ENCODE measurements at regions not wholly inside any gene's neighbourhood (a gene's known extent, or its start where the extent isn't known, plus 50 kb on each side); places are given as distances from the start of the nearest gene placed in this dataset.
A peak's percentile ranks its signal among the peaks of the same experiment; 100 is the strongest.

DNA sequence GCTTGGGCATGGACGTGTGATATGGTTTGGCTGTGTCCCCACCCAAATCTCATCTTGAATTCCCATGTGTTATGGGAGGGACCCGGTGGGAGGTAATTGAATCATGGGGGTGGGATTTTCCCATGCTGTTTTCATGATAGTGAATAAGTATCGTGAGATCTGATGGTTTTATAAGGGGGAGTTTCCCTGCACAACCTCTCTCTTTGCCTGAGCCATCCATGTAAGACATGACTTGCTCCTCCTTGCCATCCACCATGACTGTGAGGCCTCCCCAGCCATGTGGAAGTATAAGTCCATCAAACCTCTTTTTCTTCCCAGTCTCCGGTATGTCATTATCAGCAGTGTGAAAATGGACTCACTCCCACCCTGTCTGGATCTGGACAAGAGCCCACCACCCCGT lies 393.4 kb downstream of the SEC14L1 start:
- Histone ChIP-seq H4K8ac (ENCODE audit: extremely low read depth, insufficient read depth, low read length) (peak overlapping the region; percentile 73; the same call in 1 of the 2 replicates), H3K4me3 (ENCODE audit: extremely low read depth in 1 of 4, insufficient read depth in 2 of 4, low read depth in 3 of 4, low read length in 4 of 4) (no peak overlapping the region), H2AK5ac (ENCODE audit: low read depth, low read length) (no peak overlapping the region), H4K5ac (ENCODE audit: insufficient read length, low read depth, low read length) (no peak overlapping the region), H4K91ac (replicated peaks; ENCODE audit: insufficient read length, low read length) (no peak overlapping the region), H3K79me1 (ENCODE audit: low read depth, low read length) (no peaks in the 10 kb centered on the region; the same call in 1 of the 2 replicates), H3K23ac (ENCODE audit: insufficient read length) (no peak overlapping the region), H3K18ac (ENCODE audit: extremely low read depth, low read length) (no peak overlapping the region), H3K9ac (replicated peaks in 1 of 4; ENCODE audit: extremely low read depth in 1 of 4, low read depth in 3 of 4, low read length in 3 of 4) (no peak overlapping the region), H3K56ac (replicated peaks; ENCODE audit: insufficient read length, low read depth, low read length) (no peak overlapping the region), H3K27ac (ENCODE audit: low read depth, low read length) (no peak overlapping the region), H2BK20ac (ENCODE audit: low read length) (no peak overlapping the region), H2BK15ac (ENCODE audit: low read length) (no peak overlapping the region), H4K20me1 (replicated peaks in 1 of 2; ENCODE audit: control insufficient read depth in 1 of 2, insufficient read depth in 2 of 2, low read length in 2 of 2) (no peaks in the 10 kb centered on the region), H2AFZ (ENCODE audit: low read length) (no peak overlapping the region), H3K23me2 (ENCODE audit: low read depth, low read length) (peaks cover 1% of the 10 kb centered on the region; the same call in 1 of the 2 replicates), H3K4me1 (replicated peaks in 1 of 4; ENCODE audit: control insufficient read depth in 3 of 4, insufficient read depth in 4 of 4, low read length in 3 of 4) (no peaks in the 10 kb centered on the region; a peak in 1 of 7 replicates), H3K27me3 (replicated peaks in 1 of 4; ENCODE audit: control insufficient read depth in 3 of 4, extremely low read depth in 1 of 4, insufficient read depth in 3 of 4, low read length in 3 of 4) (peaks cover 0 to 7% (median 6%) of the 10 kb centered on the region in 4 experiments; a peak in 5 of 7 replicates), H3K4ac (replicated peaks; ENCODE audit: insufficient read length, low read depth, low read length) (no peak overlapping the region), H3K36me3 (ENCODE audit: control insufficient read depth in 2 of 4, insufficient read depth in 4 of 4, low read length in 3 of 4) (no peaks in the 10 kb centered on the region), H3K14ac (ENCODE audit: insufficient read length) (no peak overlapping the region), H3K9me3 (ENCODE audit: insufficient read depth in 2 of 2, low read depth in 1 of 2, low read length in 1 of 2) (no peaks in the 10 kb centered on the region), H2BK120ac (replicated peaks; ENCODE audit: low read depth, low read length) (no peak overlapping the region), H3K4me2 (ENCODE audit: insufficient read depth in 1 of 2, low read depth in 2 of 2, low read length in 2 of 2) (no peak overlapping the region), H3K79me2 (ENCODE audit: control insufficient read depth in 1 of 2, insufficient read depth in 2 of 2, low read length in 2 of 2) (no peaks in the 10 kb centered on the region), H2BK5ac (ENCODE audit: low read depth, low read length) (no peak overlapping the region), H2BK12ac (ENCODE audit: low read depth, low read length) (no peak overlapping the region)
- WGBS, 2 experiments (ENCODE audit: extremely low coverage in 1 of 2, insufficient coverage in 1 of 2, insufficient read length in 1 of 2, insufficient replicate concordance in 2 of 2, low coverage in 1 of 2, low lambda C conversion rate in 2 of 2, missing lambda C conversion rate in 1 of 2): 94% methylated on average over 5 of the region's 5 CpGs; no CpG with 5 or more reads in 1 of the 2 experiments
- no peak for DNase-seq (ENCODE audit: low read depth in 1 of 2, low spot score in 2 of 2)
- FAIRE-seq: no peak
- ChIA-PET CTCF (ENCODE audit: partially characterized antibody) (no interaction called here), POLR2A (ENCODE audit: partially characterized antibody) (no interaction called here)
- no peak for TF ChIP-seq RNF2 (IDR thresholded peaks at IDR 0.05; ENCODE audit: borderline replicate concordance, low read depth, low read length, missing control alignments, poor library complexity, severe bottlenecking)
- TF ChIP-seq EGR1 (IDR thresholded peaks at IDR 0.05; ENCODE audit: borderline replicate concordance, low read depth, low read length): no peak
- TF ChIP-seq GABPA (IDR thresholded peaks at IDR 0.05; ENCODE audit: borderline replicate concordance, insufficient read depth, low read length): no peak
- TF ChIP-seq, protein P1, sequence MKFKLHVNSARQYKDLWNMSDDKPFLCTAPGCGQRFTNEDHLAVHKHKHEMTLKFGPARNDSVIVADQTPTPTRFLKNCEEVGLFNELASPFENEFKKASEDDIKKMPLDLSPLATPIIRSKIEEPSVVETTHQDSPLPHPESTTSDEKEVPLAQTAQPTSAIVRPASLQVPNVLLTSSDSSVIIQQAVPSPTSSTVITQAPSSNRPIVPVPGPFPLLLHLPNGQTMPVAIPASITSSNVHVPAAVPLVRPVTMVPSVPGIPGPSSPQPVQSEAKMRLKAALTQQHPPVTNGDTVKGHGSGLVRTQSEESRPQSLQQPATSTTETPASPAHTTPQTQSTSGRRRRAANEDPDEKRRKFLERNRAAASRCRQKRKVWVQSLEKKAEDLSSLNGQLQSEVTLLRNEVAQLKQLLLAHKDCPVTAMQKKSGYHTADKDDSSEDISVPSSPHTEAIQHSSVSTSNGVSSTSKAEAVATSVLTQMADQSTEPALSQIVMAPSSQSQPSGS (IDR thresholded peaks at IDR 0.05; ENCODE audit: low read length): no peak
- TF ChIP-seq BCL11A (IDR thresholded peaks at IDR 0.05; ENCODE audit: low read depth in 2 of 2, low read length in 2 of 2): no peak
- TF ChIP-seq CBX8 (IDR thresholded peaks at IDR 0.05; ENCODE audit: borderline replicate concordance, low read depth, low read length): no peak
- TF ChIP-seq GTF2F1 (IDR thresholded peaks at IDR 0.05; ENCODE audit: borderline replicate concordance, low read depth, low read length): no peak
- no peak for TF ChIP-seq TAF7 (optimal IDR thresholded peaks at IDR 0.05; ENCODE audit: borderline replicate concordance, low read depth, low read length)
- no peak for TF ChIP-seq PHF8 (conservative IDR thresholded peaks at IDR 0.05; ENCODE audit: low read depth, low read length)
- no peak for TF ChIP-seq ZNF274 (IDR thresholded peaks at IDR 0.05; ENCODE audit: borderline replicate concordance, extremely low read depth, low read length)
- TF ChIP-seq CHD2 (IDR thresholded peaks at IDR 0.05; ENCODE audit: low read length): no peak
- TF ChIP-seq SIX5 (IDR thresholded peaks at IDR 0.05; ENCODE audit: low read depth, low read length): no peak
